ENCODE measurements at regions not wholly inside any gene's neighbourhood (a gene's known extent, or its start where the extent isn't known, plus 50 kb on each side); places are given as distances from the start of the nearest gene placed in this dataset.

- no peak for TF ChIP-seq CSRNP3 (CRISPR knock-in tag; IDR thresholded peaks at IDR 0.05)
- no peak for TF ChIP-seq CREB5 (CRISPR knock-in tag; IDR thresholded peaks at IDR 0.05; ENCODE audit: low read depth)
- no peak for TF ChIP-seq PPARA (CRISPR knock-in tag; IDR thresholded peaks at IDR 0.05; ENCODE audit: borderline replicate concordance)
Measured at GRCh38 chr7:88617185-88617584, 142.3 kb upstream of the ZNF804B start (continued).

- TF ChIP-seq ARNTL (CRISPR knock-in tag; IDR thresholded peaks at IDR 0.05; ENCODE audit: borderline replicate concordance, low read depth) (no peak), ZFP3 (CRISPR knock-in tag; IDR thresholded peaks at IDR 0.05) (no peak), OSR1 (CRISPR knock-in tag; IDR thresholded peaks at IDR 0.05) (no peak), ZC3H10 (CRISPR knock-in tag; IDR thresholded peaks at IDR 0.05) (no peak)
- no peak for ATAC-seq
Measured at GRCh38 chr7:88615336-88615735, 144.2 kb upstream of the ZNF804B start.

GRCh38 chr7:88614736-88615135, 144.8 kb upstream of the ZNF804B start:
- no peak for TF ChIP-seq CSDC2 (CRISPR knock-in tag; IDR thresholded peaks at IDR 0.05)
- TF ChIP-seq CREB5 (CRISPR knock-in tag; IDR thresholded peaks at IDR 0.05; ENCODE audit: low read depth) = no peak
- TF ChIP-seq ZNF70 (CRISPR knock-in tag; IDR thresholded peaks at IDR 0.05) = no peak
- no peak for TF ChIP-seq SNAI2 (CRISPR knock-in tag; IDR thresholded peaks at IDR 0.05)
- TF ChIP-seq ZNF565 (CRISPR knock-in tag; conservative IDR thresholded peaks at IDR 0.05; ENCODE audit: low read depth) = no peak

GRCh38 chr7:88610942-88611341, 148.6 kb upstream of the ZNF804B start:
- no peak for ATAC-seq
- TF ChIP-seq TOX (CRISPR knock-in tag; IDR thresholded peaks at IDR 0.05; ENCODE audit: borderline replicate concordance) = no peak
- TF ChIP-seq CREB5 (CRISPR knock-in tag; IDR thresholded peaks at IDR 0.05; ENCODE audit: low read depth) = no peak
- no peak for TF ChIP-seq PPARA (CRISPR knock-in tag; IDR thresholded peaks at IDR 0.05; ENCODE audit: borderline replicate concordance)
- no peak for TF ChIP-seq ESRRG (CRISPR knock-in tag; IDR thresholded peaks at IDR 0.05)
- TF ChIP-seq ISL1 (CRISPR knock-in tag; IDR thresholded peaks at IDR 0.05) = no peak
- TF ChIP-seq RARB (CRISPR knock-in tag; IDR thresholded peaks at IDR 0.05) = no peak
- no peak for TF ChIP-seq BACH2 (CRISPR knock-in tag; IDR thresholded peaks at IDR 0.05; ENCODE audit: borderline replicate concordance)
- no peak for TF ChIP-seq ZNF8 (CRISPR knock-in tag; IDR thresholded peaks at IDR 0.05)
- TF ChIP-seq GLIS3 (CRISPR knock-in tag; IDR thresholded peaks at IDR 0.05) = no peak

More at GRCh38 chr7:88614736-88615135, 144.8 kb upstream of the ZNF804B start:
- no peak for ATAC-seq

GRCh38 chr7:88600695-88601094, 158.8 kb upstream of the ZNF804B start:
- no peak for TF ChIP-seq TSHZ2 (CRISPR knock-in tag; IDR thresholded peaks at IDR 0.05)
- no peak for TF ChIP-seq BACH2 (CRISPR knock-in tag; IDR thresholded peaks at IDR 0.05; ENCODE audit: borderline replicate concordance)
- no peak for TF ChIP-seq SNAI2 (CRISPR knock-in tag; IDR thresholded peaks at IDR 0.05)
- TF ChIP-seq ISL1 (CRISPR knock-in tag; IDR thresholded peaks at IDR 0.05) = no peak
- TF ChIP-seq PPARA (CRISPR knock-in tag; IDR thresholded peaks at IDR 0.05; ENCODE audit: borderline replicate concordance) = no peak
- no peak for TF ChIP-seq TCF4 (CRISPR knock-in tag; IDR thresholded peaks at IDR 0.05; ENCODE audit: borderline replicate concordance)
- TF ChIP-seq CSDC2 (CRISPR knock-in tag; IDR thresholded peaks at IDR 0.05) = no peak
- TF ChIP-seq POU6F1 (CRISPR knock-in tag; IDR thresholded peaks at IDR 0.05; ENCODE audit: borderline replicate concordance, low read depth) = no peak
- ATAC-seq = no peak

Measured in SK-N-SH treated with all-trans-retinoic acid at 6 μM for 48 hours (cell line).